Uterus (tissue), 3 donors: ENCODE measurements at regions not wholly inside any gene's neighbourhood (a gene's known extent, or its start where the extent isn't known, plus 50 kb on each side); places are given as distances from the start of the nearest gene placed in this dataset. TPM values are rescaled to one million over a fixed set of nuclear protein-coding genes. Genes with fewer than 3 reads are reported as not detected.

ENCODE experiments used
- DNase-seq, 2 donors: peaks; one replicate each; pipeline ENCODE4 v3.0.0-alpha.2; 2019 to 2020
- H3K27ac ChIP-seq, 2 donors: fragments of 200-600 bp; sonication (generic); 1 replicate in 1 of 2; 2 replicates in 1 of 2; pipeline ENCODE4 v1.5.1; 2016 to 2018
- H3K27me3 ChIP-seq, 2 donors: fragments of 200-600 bp; sonication (generic); one replicate each; pipeline ENCODE4 v1.5.1; 2018 to 2019; ENCODE audit warnings: control low read depth in 1 of 2
- H3K36me3 ChIP-seq, 2 donors: fragments of 200-600 bp; sonication (generic); one replicate each; pipeline ENCODE4 v1.5.1; 2019; ENCODE audit warnings: control low read depth in 1 of 2
- H3K4me1 ChIP-seq, 2 donors: fragments of 200-600 bp; sonication (generic); one replicate each; pipeline ENCODE4 v1.5.1; 2018 to 2019; ENCODE audit warnings: control low read depth in 1 of 2
- H3K4me3 ChIP-seq, 2 donors: fragments of 200-600 bp; sonication (generic); 1 replicate in 1 of 2; 2 replicates in 1 of 2; pipeline ENCODE4 v1.5.1; 2018 to 2019; ENCODE audit warnings: mild to moderate bottlenecking in 1 of 2
- H3K9me3 ChIP-seq, 2 donors: fragments of 200-600 bp; sonication (generic); one replicate each; pipeline ENCODE4 v1.5.1; 2019; ENCODE audit warnings: control low read depth in 1 of 2
- POLR2A ChIP-seq, 2 donors: fragments of 450-650 bp; IDR thresholded peaks; one replicate each; pipeline ENCODE4 v1.6.1; 2016; ENCODE audit warnings: antibody characterized with exemption in 2 of 2, mild to moderate bottlenecking in 1 of 2, moderate library complexity in 1 of 2
- intact Hi-C: fragments of 100-400 bp; cut with DNase I; formaldehyde crosslinking; loops from one replicate; pipeline ENCODE4 v1.15.1; 2023; ENCODE audit warnings: low total_unique reads
- small RNA-seq: library from RNA; depleted of rRNA; stranded (forward); fragments of <200 nt; gene quantifications from one replicate; pipeline ENCODE3, GENCODE V24; 2016
- TF ChIP-seq, protein P1 (sequence below), 4 experiments: fragments of 200-600 bp in 2 of 4; fragments of 450-650 bp in 2 of 4; sonication (generic) in 2 of 4; IDR thresholded peaks; one replicate each; pipeline ENCODE4 v1.5.1; 2016 to 2019; ENCODE audit warnings: antibody characterized with exemption in 4 of 4, mild to moderate bottlenecking in 2 of 4, moderate library complexity in 1 of 4
- donor health status: DM: yes; HTN: yes; CAD: no.

DNA sequence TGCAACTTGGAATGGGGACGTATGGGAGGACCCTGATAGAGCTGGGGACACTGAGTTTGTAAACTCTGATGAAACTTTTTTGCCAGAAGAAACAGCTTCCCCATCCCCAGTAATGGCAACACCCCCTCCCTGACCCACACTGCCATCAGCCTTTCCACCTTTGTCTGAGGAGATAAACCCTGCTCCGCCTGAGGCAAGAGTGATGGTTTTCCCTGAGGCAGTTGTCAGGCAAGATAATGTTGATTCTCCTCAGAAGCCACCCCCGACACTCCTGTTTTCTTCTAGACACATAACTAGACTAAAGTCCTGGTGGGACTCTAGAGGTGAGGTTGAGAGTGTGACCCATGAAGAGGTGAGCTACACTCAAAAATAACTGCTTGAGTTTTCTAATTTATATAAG lies 71.9 kb upstream of the STK26 start:
- intact Hi-C loops, result no loop called here
- H3K9me3 ChIP-seq, result no peaks in the 10 kb centered on the region
- H3K36me3 ChIP-seq, result no peaks in the 10 kb centered on the region
- H3K27me3 ChIP-seq, result peaks cover 0 to 21% of the 10 kb centered on the region in 2 donors
- H3K4me3 ChIP-seq, result no peak overlapping the region
- no peak for DNase-seq
- TF ChIP-seq, protein P1, sequence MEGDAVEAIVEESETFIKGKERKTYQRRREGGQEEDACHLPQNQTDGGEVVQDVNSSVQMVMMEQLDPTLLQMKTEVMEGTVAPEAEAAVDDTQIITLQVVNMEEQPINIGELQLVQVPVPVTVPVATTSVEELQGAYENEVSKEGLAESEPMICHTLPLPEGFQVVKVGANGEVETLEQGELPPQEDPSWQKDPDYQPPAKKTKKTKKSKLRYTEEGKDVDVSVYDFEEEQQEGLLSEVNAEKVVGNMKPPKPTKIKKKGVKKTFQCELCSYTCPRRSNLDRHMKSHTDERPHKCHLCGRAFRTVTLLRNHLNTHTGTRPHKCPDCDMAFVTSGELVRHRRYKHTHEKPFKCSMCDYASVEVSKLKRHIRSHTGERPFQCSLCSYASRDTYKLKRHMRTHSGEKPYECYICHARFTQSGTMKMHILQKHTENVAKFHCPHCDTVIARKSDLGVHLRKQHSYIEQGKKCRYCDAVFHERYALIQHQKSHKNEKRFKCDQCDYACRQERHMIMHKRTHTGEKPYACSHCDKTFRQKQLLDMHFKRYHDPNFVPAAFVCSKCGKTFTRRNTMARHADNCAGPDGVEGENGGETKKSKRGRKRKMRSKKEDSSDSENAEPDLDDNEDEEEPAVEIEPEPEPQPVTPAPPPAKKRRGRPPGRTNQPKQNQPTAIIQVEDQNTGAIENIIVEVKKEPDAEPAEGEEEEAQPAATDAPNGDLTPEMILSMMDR (IDR thresholded peaks at IDR 0.05), result no peak
- no peak for TF ChIP-seq POLR2A (IDR thresholded peaks at IDR 0.05)
- H3K4me1 ChIP-seq, result no peaks in the 10 kb centered on the region
- no peak overlapping the region for H3K27ac ChIP-seq

DNA sequence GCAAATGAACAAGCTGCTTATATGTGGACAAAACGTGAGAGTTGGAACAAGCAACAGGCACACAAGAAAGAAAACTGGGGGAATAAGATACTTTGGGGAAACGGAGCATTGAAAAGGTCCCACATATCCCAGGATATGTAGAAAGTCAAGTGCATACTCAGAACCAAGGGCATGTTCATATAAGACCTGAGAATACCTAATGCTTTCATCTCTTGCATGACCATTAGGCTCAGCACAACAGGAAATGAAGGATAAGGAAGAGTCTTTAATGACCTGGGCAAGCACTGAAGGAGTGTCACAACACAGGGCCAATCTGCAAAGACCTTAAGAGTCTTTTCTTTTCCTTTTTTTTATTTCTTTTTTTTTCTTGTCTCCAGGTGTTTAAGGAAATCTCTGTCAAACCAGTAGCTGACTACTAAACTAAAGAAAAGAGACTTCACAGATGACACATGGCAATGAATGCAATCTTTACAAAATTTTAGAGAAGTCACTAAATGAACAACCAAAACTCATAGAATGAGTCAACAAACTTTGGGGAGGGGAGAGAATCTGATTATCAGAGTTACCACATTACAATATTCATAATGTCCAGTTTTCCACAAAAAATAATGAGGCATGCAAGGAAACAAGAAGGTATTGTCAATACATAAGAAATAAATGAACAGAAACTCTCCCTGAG lies 67.9 kb upstream of the STK26 start:
- DNase-seq, result no peak
- Histone ChIP-seq H3K36me3 (no peaks in the 10 kb centered on the region), H3K9me3 (no peaks in the 10 kb centered on the region), H3K27me3 (peaks cover 0 to 6% of the 10 kb centered on the region in 2 donors), H3K4me3 (no peak overlapping the region), H3K4me1 (no peaks in the 10 kb centered on the region), H3K27ac (no peak overlapping the region)
- intact Hi-C loops, result no loop called here
- TF ChIP-seq, protein P1 (IDR thresholded peaks at IDR 0.05), result no peak
- TF ChIP-seq POLR2A (IDR thresholded peaks at IDR 0.05), result no peak

DNA sequence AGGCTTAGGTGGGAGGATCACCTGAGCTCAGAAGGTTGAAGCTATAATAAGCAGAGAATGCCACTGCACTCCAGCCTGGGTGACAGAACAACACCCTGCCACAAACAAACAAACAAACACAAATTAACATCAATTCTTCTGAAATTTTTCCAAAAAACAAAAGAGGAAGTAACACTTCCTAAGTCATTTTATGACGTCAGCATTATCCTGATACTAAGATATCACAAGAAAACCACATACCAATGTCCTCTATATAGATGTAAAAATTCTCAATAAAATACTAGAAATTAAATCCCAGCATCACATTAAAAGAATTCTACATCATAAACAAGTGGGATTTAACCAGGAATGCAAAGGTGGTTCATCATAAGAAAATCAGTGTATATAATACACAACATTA lies 64.4 kb upstream of the STK26 start:
- intact Hi-C loops, result no loop called here
- Histone ChIP-seq H3K27ac (no peak overlapping the region), H3K9me3 (no peaks in the 10 kb centered on the region), H3K27me3 (peaks cover 0 to 6% of the 10 kb centered on the region in 2 donors), H3K36me3 (no peaks in the 10 kb centered on the region), H3K4me1 (no peaks in the 10 kb centered on the region), H3K4me3 (no peak overlapping the region)
- TF ChIP-seq, protein P1 (IDR thresholded peaks at IDR 0.05), result no peak
- no peak for TF ChIP-seq POLR2A (IDR thresholded peaks at IDR 0.05)
- DNase-seq, result no peak

DNA sequence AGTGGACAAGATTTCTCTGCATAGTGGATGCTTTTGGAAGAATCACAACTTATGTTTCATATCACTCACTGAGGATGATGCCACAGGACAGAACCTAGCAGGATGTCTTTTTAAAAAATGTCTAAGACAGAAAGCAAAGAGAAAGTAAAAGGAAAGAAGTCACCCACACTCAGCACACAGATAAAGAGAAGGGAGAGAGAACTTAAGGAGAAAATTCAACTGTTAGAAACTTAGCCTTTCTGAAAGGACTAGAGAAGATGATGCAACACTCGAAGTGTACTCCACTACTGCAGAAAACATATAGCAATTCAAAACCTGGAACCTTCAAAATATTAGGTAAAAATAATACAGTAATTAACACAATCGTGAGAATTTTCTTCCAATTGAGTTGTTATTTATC lies 52.8 kb upstream of the STK26 start:
- Histone ChIP-seq H3K4me3 (no peak overlapping the region), H3K36me3 (no peaks in the 10 kb centered on the region), H3K27ac (no peak overlapping the region), H3K4me1 (no peaks in the 10 kb centered on the region), H3K9me3 (no peaks in the 10 kb centered on the region), H3K27me3 (no peaks in the 10 kb centered on the region)
- intact Hi-C loops, result no loop called here
- DNase-seq, result no peak
- TF ChIP-seq, protein P1 (IDR thresholded peaks at IDR 0.05), result no peak
- no peak for TF ChIP-seq POLR2A (IDR thresholded peaks at IDR 0.05)

Small RNA genes lying in the stretch of these regions (small RNA-seq; reads per million reads assigned to genes)
- gene AL008629.1 (not detected), gene HDGFP1 (not detected), gene MCRIP2P1 (not detected), gene RNA5SP514 (not detected)
